C4-2B (cell line): ENCODE measurements at regions not wholly inside any gene's neighbourhood (a gene's known extent, or its start where the extent isn't known, plus 50 kb on each side); places are given as distances from the start of the nearest gene placed in this dataset.

Experiments
- CTCF ChIP-seq: fragments of 450-650 bp; conservative IDR thresholded peaks from 2 replicates; pipeline ENCODE4 v1.5.1; 2017; ENCODE audit warnings: mild to moderate bottlenecking
- ZFX ChIP-seq: fragments of 450-650 bp; IDR thresholded peaks from 2 replicates; pipeline ENCODE4 v1.6.1; 2017

- TF ChIP-seq CTCF (no peak), ZFX (no peak)
Observed at GRCh38 chr21:35338881-35339632, 290.0 kb upstream of the RUNX1 start.
